HepG2 (cell line): ENCODE measurements at regions not wholly inside any gene's neighbourhood (a gene's known extent, or its start where the extent isn't known, plus 50 kb on each side); places are given as distances from the start of the nearest gene placed in this dataset.

ENCODE experiments used
- ATAC-seq: fragments of 200-7000 bp; cut with Tn5 transposase; 3 replicates; pipeline ENCODE4 v1.9.1; 2020; ENCODE audit warnings: mild to moderate bottlenecking, moderate library complexity
- BruUV-seq: library from RNA; stranded (reverse); fragments of 400-500 nt; replicated peaks from 2 replicates; lab custom pipeline; 2021; lab: Mats Ljungman, UMichigan
- CTCF ChIA-PET: fragments of 300-600 bp; formaldehyde crosslinking; extraction: SDS; loops from one replicate; lab custom pipeline; 2021; ENCODE audit warnings: low total read pairs, inconsistent platforms, low intra/inter-chr PET ratio; lab: Yijun Ruan, JAX
- POLR2A ChIA-PET: fragments of 350-600 bp; sonication (Branson Sonifier 250); formaldehyde crosslinking; loops from one replicate; lab custom pipeline; 2020; ENCODE audit warnings: antibody characterized with exemption, inconsistent platforms; lab: Yijun Ruan, JAX
- DNase-seq: peaks from one replicate; pipeline ENCODE4 v3.0.0-alpha.2; 2015; ENCODE audit warnings: low spot score
- FAIRE-seq: peaks from 3 replicates; lab custom pipeline; 2011; peaks lifted over from hg19 to GRCh38; lab: Jason Lieb, UNC
- H2AFZ ChIP-seq: one replicate; pipeline ENCODE4 v1.6.1; 2011; ENCODE audit warnings: low read length, inconsistent platforms
- H3K27ac ChIP-seq: fragments of 300-600 bp; 3 replicates; pipeline ENCODE4 v1.8.0; 2011; ENCODE audit warnings: mixed run types, mild to moderate bottlenecking, mixed read lengths, low read length, inconsistent platforms; ENCODE audit not compliant: insufficient read depth; ENCODE audit errors: extremely low read length
- H3K27me3 ChIP-seq, 2 experiments: fragments of 200-600 bp in 1 of 2; 2 replicates in 1 of 2; 3 replicates in 1 of 2; pipeline versions ENCODE4 v1.6.0 to v1.8.0; 2011; ENCODE audit warnings: low read length in 2 of 2, mild to moderate bottlenecking in 2 of 2, moderate library complexity in 2 of 2, inconsistent platforms in 1 of 2; ENCODE audit not compliant: insufficient read depth in 2 of 2, control insufficient read depth in 1 of 2
- H3K36me3 ChIP-seq, 2 experiments: fragments of 200-600 bp in 1 of 2; replicated peaks in 1 of 2; 2 replicates in 1 of 2; 3 replicates in 1 of 2; pipeline versions ENCODE4 v1.5.1 to v1.8.0; 2011; ENCODE audit warnings: low read length in 2 of 2, inconsistent platforms in 1 of 2; ENCODE audit not compliant: insufficient read depth in 2 of 2, control insufficient read depth in 1 of 2
- H3K4me1 ChIP-seq: 2 replicates; pipeline ENCODE4 v1.5.1; 2012; ENCODE audit warnings: low read length, inconsistent platforms; ENCODE audit not compliant: insufficient read depth
- H3K4me2 ChIP-seq: 2 replicates; pipeline ENCODE4 v1.6.0; 2011; ENCODE audit warnings: low read depth, low read length, inconsistent platforms
- H3K4me3 ChIP-seq, 3 experiments: fragments of 200-600 bp in 1 of 3; sonication (generic), shearing (Covaris generic) in 1 of 3; replicated peaks in 1 of 3; 2 replicates each; pipeline ENCODE4 v1.5.1; 2011 to 2016; ENCODE audit warnings: low read length in 3 of 3, inconsistent platforms in 2 of 3, low read depth in 2 of 3, mild to moderate bottlenecking in 2 of 3, control low read depth in 1 of 3, mixed read lengths in 1 of 3; ENCODE audit not compliant: insufficient read depth in 1 of 3
- H3K79me2 ChIP-seq: one replicate; pipeline ENCODE4 v1.6.1; 2011; ENCODE audit warnings: low read length, inconsistent platforms; ENCODE audit not compliant: insufficient read depth
- H3K9ac ChIP-seq: 2 replicates; pipeline ENCODE4 v1.6.0; 2011; ENCODE audit warnings: mild to moderate bottlenecking, low read depth, low read length, inconsistent platforms; ENCODE audit not compliant: insufficient read depth
- H3K9me3 ChIP-seq: 2 replicates; pipeline ENCODE4 v1.5.1; 2012; ENCODE audit warnings: mild to moderate bottlenecking, low read length
- H4K20me1 ChIP-seq: 2 replicates; pipeline ENCODE4 v1.6.0; 2011; ENCODE audit warnings: inconsistent platforms, mild to moderate bottlenecking, low read length, moderate library complexity; ENCODE audit not compliant: insufficient read depth
- AGO2 ChIP-seq: fragments of 200-400 bp; formaldehyde crosslinking; optimal IDR thresholded peaks from 2 replicates; pipeline ENCODE3; 2017; ENCODE audit warnings: mild to moderate bottlenecking, low read depth, low read length, moderate library complexity
- AKAP8 ChIP-seq: sonication (generic); formaldehyde crosslinking; IDR thresholded peaks from 2 replicates; pipeline ENCODE4 v1.5.1; 2020; ENCODE audit warnings: mild to moderate bottlenecking, missing genetic modification reagents
- ELF1 ChIP-seq: sonication (generic); formaldehyde crosslinking; IDR thresholded peaks from 2 replicates; pipeline ENCODE4 v1.4.0; 2020; ENCODE audit warnings: missing genetic modification reagents
- ELF4 ChIP-seq: sonication (generic); formaldehyde crosslinking; IDR thresholded peaks from 2 replicates; pipeline ENCODE4 v1.5.0; 2020; ENCODE audit warnings: missing genetic modification reagents, mild to moderate bottlenecking, moderate library complexity, borderline replicate concordance
- FLYWCH1 ChIP-seq: sonication (generic); formaldehyde crosslinking; IDR thresholded peaks from 2 replicates; pipeline ENCODE4 v1.8.1; 2023; ENCODE audit warnings: mild to moderate bottlenecking, missing genetic modification reagents
- JUN ChIP-seq: sonication (generic); formaldehyde crosslinking; IDR thresholded peaks from 2 replicates; pipeline ENCODE4 v1.4.0; 2020; ENCODE audit warnings: mild to moderate bottlenecking, missing genetic modification reagents
- RARA ChIP-seq: IDR thresholded peaks from 2 replicates; pipeline ENCODE4 v1.6.1; 2016; ENCODE audit warnings: missing genetic modification reagents, missing compliant biosample characterization
- ZNF496 ChIP-seq: sonication (generic); formaldehyde crosslinking; IDR thresholded peaks from 2 replicates; pipeline ENCODE4 v1.8.1; 2023; ENCODE audit warnings: mild to moderate bottlenecking, moderate library complexity, missing genetic modification reagents; ENCODE audit not compliant: insufficient replicate concordance
- ZNF616 ChIP-seq: sonication (generic); formaldehyde crosslinking; IDR thresholded peaks from 2 replicates; pipeline ENCODE4 v1.5.0; 2020; ENCODE audit warnings: low read depth, mild to moderate bottlenecking, missing genetic modification reagents
- WGBS: methylation state at CpG from one replicate; pipeline ENCODE4 v1.1.6; 2017; ENCODE audit warnings: low lambda C conversion rate; 5-methylcytosine and 5-hydroxymethylcytosine counted together
- in situ Hi-C: cut with HindIII; loops from 2 replicates; pipeline ENCODE4 v1.10.0; 2017; ENCODE audit warnings: low pct_unique_long_range_greater_than_20kb; ENCODE audit not compliant: extremely low pct_ligation_motif_present
- intact Hi-C: fragments of 100-400 bp; cut with micrococcal nuclease; formaldehyde crosslinking; loops from one replicate; pipeline ENCODE4 v1.10.0; 2022; ENCODE audit not compliant: unreplicated experiment
- TF ChIP-seq, protein P1 (sequence below): sonication (generic); formaldehyde crosslinking; IDR thresholded peaks from 2 replicates; pipeline ENCODE4 v1.8.0; 2022; ENCODE audit warnings: mild to moderate bottlenecking, missing genetic modification reagents
- TF ChIP-seq, protein P2 (sequence below): sonication (generic); formaldehyde crosslinking; IDR thresholded peaks from 2 replicates; pipeline ENCODE4 v1.8.0; 2022; ENCODE audit warnings: mild to moderate bottlenecking, missing genetic modification reagents, moderate library complexity
- TF ChIP-seq, protein P3 (sequence below): sonication (generic); formaldehyde crosslinking; IDR thresholded peaks from 2 replicates; pipeline ENCODE4 v1.5.0; 2020; ENCODE audit warnings: missing genetic modification reagents
- TF ChIP-seq, protein P4 (sequence below): sonication (generic); formaldehyde crosslinking; IDR thresholded peaks from 2 replicates; pipeline ENCODE4 v1.4.0; 2020; ENCODE audit warnings: mild to moderate bottlenecking, low read depth, missing genetic modification reagents
- TF ChIP-seq, protein P5 (sequence below): sonication (generic); formaldehyde crosslinking; IDR thresholded peaks from 2 replicates; pipeline ENCODE4; 2020; ENCODE audit warnings: missing genetic modification reagents, mild to moderate bottlenecking, borderline replicate concordance

DNA sequence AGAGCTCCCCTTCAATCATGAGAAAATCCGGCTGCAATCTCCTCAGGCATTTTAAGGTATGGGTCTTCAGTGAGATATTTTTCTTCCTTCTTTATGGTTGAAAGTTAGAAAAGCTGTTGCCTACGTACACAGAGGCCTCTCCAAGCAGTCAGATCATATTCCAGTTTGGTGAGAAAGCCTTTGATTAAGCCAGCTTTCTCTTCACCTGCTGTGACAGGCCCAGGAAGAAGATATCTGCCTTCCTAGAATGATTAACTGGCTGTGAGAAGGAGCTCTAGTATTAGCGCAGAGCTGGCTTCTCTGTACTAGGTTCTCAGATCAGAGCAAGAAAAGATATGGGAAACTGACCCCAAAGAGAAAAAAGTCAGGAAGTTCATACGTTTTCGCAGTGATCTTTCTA is 585.0 kb upstream of the CHAC2 start (continued):
- TF ChIP-seq, protein P1, sequence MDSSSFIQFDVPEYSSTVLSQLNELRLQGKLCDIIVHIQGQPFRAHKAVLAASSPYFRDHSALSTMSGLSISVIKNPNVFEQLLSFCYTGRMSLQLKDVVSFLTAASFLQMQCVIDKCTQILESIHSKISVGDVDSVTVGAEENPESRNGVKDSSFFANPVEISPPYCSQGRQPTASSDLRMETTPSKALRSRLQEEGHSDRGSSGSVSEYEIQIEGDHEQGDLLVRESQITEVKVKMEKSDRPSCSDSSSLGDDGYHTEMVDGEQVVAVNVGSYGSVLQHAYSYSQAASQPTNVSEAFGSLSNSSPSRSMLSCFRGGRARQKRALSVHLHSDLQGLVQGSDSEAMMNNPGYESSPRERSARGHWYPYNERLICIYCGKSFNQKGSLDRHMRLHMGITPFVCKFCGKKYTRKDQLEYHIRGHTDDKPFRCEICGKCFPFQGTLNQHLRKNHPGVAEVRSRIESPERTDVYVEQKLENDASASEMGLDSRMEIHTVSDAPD (CRISPR knock-in tag): no peak
- TF ChIP-seq, protein P2, sequence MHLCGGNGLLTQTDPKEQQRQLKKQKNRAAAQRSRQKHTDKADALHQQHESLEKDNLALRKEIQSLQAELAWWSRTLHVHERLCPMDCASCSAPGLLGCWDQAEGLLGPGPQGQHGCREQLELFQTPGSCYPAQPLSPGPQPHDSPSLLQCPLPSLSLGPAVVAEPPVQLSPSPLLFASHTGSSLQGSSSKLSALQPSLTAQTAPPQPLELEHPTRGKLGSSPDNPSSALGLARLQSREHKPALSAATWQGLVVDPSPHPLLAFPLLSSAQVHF (CRISPR knock-in tag): no peak

DNA sequence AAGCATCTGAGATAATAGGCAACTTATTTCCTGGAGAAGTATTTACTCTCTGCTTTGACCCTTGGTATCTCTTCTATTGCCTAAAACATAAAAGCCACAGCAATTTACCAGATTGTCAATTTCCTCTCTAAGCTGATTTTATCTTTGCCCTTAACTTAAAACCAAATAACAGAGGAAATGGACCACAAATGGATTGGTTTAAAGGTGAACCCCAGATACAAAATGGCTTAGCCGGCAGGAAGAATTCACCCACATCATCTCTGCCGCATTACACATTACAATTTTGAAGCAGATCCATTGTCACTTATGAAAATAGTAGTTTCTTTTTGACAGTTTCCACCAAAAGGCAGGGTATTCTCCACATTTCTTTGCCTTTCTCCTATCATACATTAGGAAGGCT is 585.8 kb upstream of the CHAC2 start:
- no peak for ATAC-seq
- intact Hi-C loops: no loop called here
- Histone ChIP-seq H3K4me2 (no peak overlapping the region), H3K79me2 (no peaks in the 10 kb centered on the region), H3K36me3 (no peaks in the 10 kb centered on the region), H3K27me3 (peaks cover 0 to 2% of the 10 kb centered on the region in 2 experiments; a peak in 1 of 5 replicates), H3K9me3 (no peaks in the 10 kb centered on the region), H3K27ac (no peak overlapping the region), H2AFZ (no peak overlapping the region), H3K4me1 (no peaks in the 10 kb centered on the region), H4K20me1 (no peaks in the 10 kb centered on the region), H3K4me3 (no peak overlapping the region), H3K9ac (no peak overlapping the region)
- FAIRE-seq: no peak
- TF ChIP-seq AKAP8 (CRISPR knock-in tag) (no peak), JUN (no peak), ZNF496 (CRISPR knock-in tag) (no peak), ELF4 (CRISPR knock-in tag) (no peak), FLYWCH1 (CRISPR knock-in tag) (no peak), RARA (CRISPR knock-in tag) (no peak), ELF1 (no peak), AGO2 (no peak), ZNF616 (CRISPR knock-in tag) (no peak)
- TF ChIP-seq, protein P3, sequence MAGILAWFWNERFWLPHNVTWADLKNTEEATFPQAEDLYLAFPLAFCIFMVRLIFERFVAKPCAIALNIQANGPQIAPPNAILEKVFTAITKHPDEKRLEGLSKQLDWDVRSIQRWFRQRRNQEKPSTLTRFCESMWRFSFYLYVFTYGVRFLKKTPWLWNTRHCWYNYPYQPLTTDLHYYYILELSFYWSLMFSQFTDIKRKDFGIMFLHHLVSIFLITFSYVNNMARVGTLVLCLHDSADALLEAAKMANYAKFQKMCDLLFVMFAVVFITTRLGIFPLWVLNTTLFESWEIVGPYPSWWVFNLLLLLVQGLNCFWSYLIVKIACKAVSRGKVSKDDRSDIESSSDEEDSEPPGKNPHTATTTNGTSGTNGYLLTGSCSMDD (CRISPR knock-in tag): no peak
- TF ChIP-seq, protein P4, sequence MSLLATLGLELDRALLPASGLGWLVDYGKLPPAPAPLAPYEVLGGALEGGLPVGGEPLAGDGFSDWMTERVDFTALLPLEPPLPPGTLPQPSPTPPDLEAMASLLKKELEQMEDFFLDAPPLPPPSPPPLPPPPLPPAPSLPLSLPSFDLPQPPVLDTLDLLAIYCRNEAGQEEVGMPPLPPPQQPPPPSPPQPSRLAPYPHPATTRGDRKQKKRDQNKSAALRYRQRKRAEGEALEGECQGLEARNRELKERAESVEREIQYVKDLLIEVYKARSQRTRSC: no peak
- TF ChIP-seq, protein P5, sequence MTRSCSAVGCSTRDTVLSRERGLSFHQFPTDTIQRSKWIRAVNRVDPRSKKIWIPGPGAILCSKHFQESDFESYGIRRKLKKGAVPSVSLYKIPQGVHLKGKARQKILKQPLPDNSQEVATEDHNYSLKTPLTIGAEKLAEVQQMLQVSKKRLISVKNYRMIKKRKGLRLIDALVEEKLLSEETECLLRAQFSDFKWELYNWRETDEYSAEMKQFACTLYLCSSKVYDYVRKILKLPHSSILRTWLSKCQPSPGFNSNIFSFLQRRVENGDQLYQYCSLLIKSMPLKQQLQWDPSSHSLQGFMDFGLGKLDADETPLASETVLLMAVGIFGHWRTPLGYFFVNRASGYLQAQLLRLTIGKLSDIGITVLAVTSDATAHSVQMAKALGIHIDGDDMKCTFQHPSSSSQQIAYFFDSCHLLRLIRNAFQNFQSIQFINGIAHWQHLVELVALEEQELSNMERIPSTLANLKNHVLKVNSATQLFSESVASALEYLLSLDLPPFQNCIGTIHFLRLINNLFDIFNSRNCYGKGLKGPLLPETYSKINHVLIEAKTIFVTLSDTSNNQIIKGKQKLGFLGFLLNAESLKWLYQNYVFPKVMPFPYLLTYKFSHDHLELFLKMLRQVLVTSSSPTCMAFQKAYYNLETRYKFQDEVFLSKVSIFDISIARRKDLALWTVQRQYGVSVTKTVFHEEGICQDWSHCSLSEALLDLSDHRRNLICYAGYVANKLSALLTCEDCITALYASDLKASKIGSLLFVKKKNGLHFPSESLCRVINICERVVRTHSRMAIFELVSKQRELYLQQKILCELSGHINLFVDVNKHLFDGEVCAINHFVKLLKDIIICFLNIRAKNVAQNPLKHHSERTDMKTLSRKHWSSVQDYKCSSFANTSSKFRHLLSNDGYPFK (CRISPR knock-in tag): no peak
- POLR2A ChIA-PET: no interaction called here
- in situ Hi-C loops: no loop called here
- BruUV-seq: no TSS peak
- DNase-seq: no peak
- CTCF ChIA-PET: no interaction called here
- 28% methylated on average over 2 of the region's 2 CpGs for WGBS
